Natural killer cell (primary cell): ENCODE measurements at regions not wholly inside any gene's neighbourhood (a gene's known extent, or its start where the extent isn't known, plus 50 kb on each side); places are given as distances from the start of the nearest gene placed in this dataset.

ENCODE experiments used
- ATAC-seq, 3 donors: fragments of 150-1000 bp in 2 of 3; fragments of 200-7000 bp in 1 of 3; cut with Tn5 transposase; 1 replicate in 1 of 3; 2 replicates in 2 of 3; pipeline ENCODE4 v1.10.0; 2021; ENCODE audit warnings: mild to moderate bottlenecking in 2 of 3, moderate library complexity in 2 of 3
- DNase-seq, 2 donors: peaks; one replicate each; pipeline versions ENCODE4 v3.0.0 to v3.0.0-alpha.2; 2013 to 2021; ENCODE audit warnings: mixed read lengths in 1 of 2
- H3K27ac ChIP-seq: one replicate; pipeline ENCODE4 v1.5.1; 2013; ENCODE audit warnings: mild to moderate bottlenecking, low read length
- H3K27me3 ChIP-seq: one replicate; pipeline ENCODE4 v1.6.1; 2013; ENCODE audit warnings: low read length; ENCODE audit not compliant: control insufficient read depth, insufficient read depth
- H3K36me3 ChIP-seq: one replicate; pipeline ENCODE4 v1.6.1; 2013; ENCODE audit warnings: low read length; ENCODE audit not compliant: control insufficient read depth, insufficient read depth
- H3K4me1 ChIP-seq: one replicate; pipeline ENCODE4 v1.6.1; 2013; ENCODE audit warnings: low read length; ENCODE audit not compliant: control insufficient read depth, insufficient read depth
- H3K4me3 ChIP-seq: one replicate; pipeline ENCODE4 v1.5.1; 2013; ENCODE audit warnings: low read length
- H3K9me3 ChIP-seq: one replicate; pipeline ENCODE4 v1.6.1; 2013; ENCODE audit warnings: low read length; ENCODE audit not compliant: control insufficient read depth, insufficient read depth
- H3K27ac Mint-ChIP-seq, 2 donors: one replicate each; pipeline ENCODE4 v1.8.0; 2022; ENCODE audit warnings: mild to moderate bottlenecking in 2 of 2, mixed read lengths in 2 of 2, moderate library complexity in 1 of 2
- H3K27me3 Mint-ChIP-seq, 2 donors: one replicate each; pipeline ENCODE4 v1.8.0; 2022; ENCODE audit warnings: low read depth in 2 of 2, mixed read lengths in 2 of 2
- H3K36me3 Mint-ChIP-seq: one replicate; pipeline ENCODE4 v1.8.0; 2022; ENCODE audit warnings: mixed read lengths
- H3K4me1 Mint-ChIP-seq, 2 donors: one replicate each; pipeline ENCODE4 v1.8.0; 2022; ENCODE audit warnings: mixed read lengths in 2 of 2
- H3K4me3 Mint-ChIP-seq: one replicate; pipeline ENCODE4 v1.8.0; 2022; ENCODE audit warnings: mild to moderate bottlenecking, moderate library complexity, mixed read lengths
- H3K9me3 Mint-ChIP-seq, 2 donors: one replicate each; pipeline ENCODE4 v1.8.0; 2022; ENCODE audit warnings: mixed read lengths in 2 of 2
- CTCF ChIP-seq: fragments of 200-600 bp; IDR thresholded peaks from one replicate; pipeline ENCODE4 v1.8.0; 2022; ENCODE audit warnings: antibody characterized with exemption
- WGBS: methylation state at CpG from one replicate; pipeline ENCODE4 v1.1.7; 2013; ENCODE audit warnings: missing lambda C conversion rate; ENCODE audit not compliant: insufficient coverage; 5-methylcytosine and 5-hydroxymethylcytosine counted together
- intact Hi-C: fragments of 100-400 bp; cut with micrococcal nuclease; formaldehyde crosslinking; loops from one replicate; pipeline ENCODE4 v1.14.2; 2022

- intact Hi-C loops = no loop called here
- H3K4me3 ChIP-seq = no peak overlapping the region
- no peak overlapping the region for H3K27ac Mint-ChIP-seq
- no peaks in the 10 kb centered on the region for H3K27me3 ChIP-seq
- H3K9me3 ChIP-seq = no peaks in the 10 kb centered on the region
- H3K36me3 ChIP-seq = no peaks in the 10 kb centered on the region
- H3K27ac ChIP-seq = no peak overlapping the region
- DNase-seq = no peak
- H3K4me1 Mint-ChIP-seq = no peaks in the 10 kb centered on the region
- TF ChIP-seq CTCF = no peak
- no peak overlapping the region for H3K4me3 Mint-ChIP-seq
- H3K9me3 Mint-ChIP-seq = peaks cover 0 to 2% of the 10 kb centered on the region in 2 donors
- no peak for ATAC-seq
- no peaks in the 10 kb centered on the region for H3K27me3 Mint-ChIP-seq
- peaks cover 11% of the 10 kb centered on the region for H3K36me3 Mint-ChIP-seq
- H3K4me1 ChIP-seq = no peaks in the 10 kb centered on the region
Measured at GRCh38 chr9:111731928-111732327, 62.8 kb downstream of the SHOC1 start.

- DNase-seq (no peak), ATAC-seq (no peak)
- Histone ChIP-seq H3K4me1 (no peaks in the 10 kb centered on the region), H3K27ac (no peak overlapping the region), H3K27me3 (no peaks in the 10 kb centered on the region), H3K9me3 (no peaks in the 10 kb centered on the region), H3K36me3 (no peaks in the 10 kb centered on the region), H3K4me3 (no peak overlapping the region)
- intact Hi-C loops = no loop called here
- H3K9me3 Mint-ChIP-seq = peaks cover 0 to 2% of the 10 kb centered on the region in 2 donors
- H3K36me3 Mint-ChIP-seq = peaks cover 3% of the 10 kb centered on the region
- no peak for TF ChIP-seq CTCF
- H3K27me3 Mint-ChIP-seq = no peaks in the 10 kb centered on the region
- H3K4me1 Mint-ChIP-seq = no peaks in the 10 kb centered on the region
- WGBS = 97% methylated on average over 3 of the region's 3 CpGs
- H3K4me3 Mint-ChIP-seq = no peak overlapping the region
- no peak overlapping the region for H3K27ac Mint-ChIP-seq
Measured at GRCh38 chr9:111730937-111731567, 63.7 kb downstream of the SHOC1 start.

GRCh38 chr9:111728617-111729366, 65.9 kb downstream of the SHOC1 start:
- no peak for ATAC-seq
- H3K4me3 Mint-ChIP-seq = no peak overlapping the region

More at GRCh38 chr9:111728617-111729366, 65.9 kb downstream of the SHOC1 start:
- Histone ChIP-seq H3K36me3 (no peaks in the 10 kb centered on the region), H3K27me3 (no peaks in the 10 kb centered on the region), H3K4me1 (no peaks in the 10 kb centered on the region), H3K27ac (no peak overlapping the region), H3K4me3 (no peak overlapping the region), H3K9me3 (no peaks in the 10 kb centered on the region)
- H3K27me3 Mint-ChIP-seq = no peaks in the 10 kb centered on the region
- intact Hi-C loops = no loop called here
- no peak for TF ChIP-seq CTCF
- H3K4me1 Mint-ChIP-seq = no peaks in the 10 kb centered on the region
- no peaks in the 10 kb centered on the region for H3K36me3 Mint-ChIP-seq
- 57% methylated on average over 1 of the region's 2 CpGs for WGBS
- no peaks in the 10 kb centered on the region for H3K9me3 Mint-ChIP-seq
- H3K27ac Mint-ChIP-seq = no peak overlapping the region
- DNase-seq = no peak
